ENCODE measurements at regions not wholly inside any gene's neighbourhood (a gene's known extent, or its start where the extent isn't known, plus 50 kb on each side); places are given as distances from the start of the nearest gene placed in this dataset.

DNA sequence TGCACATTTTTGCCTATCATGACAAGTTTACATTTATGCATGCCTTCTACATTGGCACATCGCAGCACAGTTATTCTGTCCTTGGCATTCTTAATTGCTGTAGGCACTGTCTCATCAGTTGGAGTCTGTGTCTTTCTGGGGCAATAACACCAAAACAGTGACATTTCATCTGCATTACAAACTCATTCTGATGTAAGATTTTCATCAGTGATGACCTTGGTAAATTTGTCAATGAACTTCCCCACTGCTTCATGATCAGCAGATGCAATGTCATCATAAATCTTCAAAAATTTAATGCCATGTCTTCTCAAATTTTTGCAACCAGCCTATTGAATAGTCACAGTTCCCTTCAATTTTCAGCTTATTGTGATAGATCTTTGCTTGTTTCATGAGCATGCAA, 85.5 kb downstream of the CAPZA3 start:
- CTCF ChIA-PET: no interaction called here
- H4K20me1 ChIP-seq (replicated peaks; ENCODE audit: control insufficient read depth, extremely low read depth, insufficient read depth, low read length): no peaks in the 10 kb centered on the region
- intact Hi-C loops (cut with micrococcal nuclease) (no loop called here), dilution Hi-C loops (cut with MboI; ENCODE audit: extremely low pct_ligation_motif_present, low sequenced_read_pairs) (no loop called here)
- H2AFZ ChIP-seq (ENCODE audit: low read depth, low read length): no peak overlapping the region
- no peak overlapping the region for H3K27ac ChIP-seq (ENCODE audit: insufficient read depth, low read depth, low read length)
- H3K9me1 ChIP-seq (replicated peaks; ENCODE audit: control insufficient read depth, extremely low read depth, insufficient read depth, low read length): no peaks in the 10 kb centered on the region
- no peaks in the 10 kb centered on the region for H3K79me2 ChIP-seq (ENCODE audit: control insufficient read depth, insufficient read depth, low read length)
- TF ChIP-seq, protein P1, sequence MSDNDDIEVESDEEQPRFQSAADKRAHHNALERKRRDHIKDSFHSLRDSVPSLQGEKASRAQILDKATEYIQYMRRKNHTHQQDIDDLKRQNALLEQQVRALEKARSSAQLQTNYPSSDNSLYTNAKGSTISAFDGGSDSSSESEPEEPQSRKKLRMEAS (IDR thresholded peaks at IDR 0.05; ENCODE audit: insufficient read depth, insufficient read length): no peak
- TF ChIP-seq GATA2 (IDR thresholded peaks at IDR 0.05; ENCODE audit: insufficient read depth, insufficient read length, low read depth, low read length): no peak
- no peak for TF ChIP-seq CTCF (IDR thresholded peaks at IDR 0.05; ENCODE audit: extremely low read depth in 1 of 2, insufficient read depth in 1 of 2, low read depth in 1 of 2, low read length in 2 of 2)
- TF ChIP-seq FOS (IDR thresholded peaks at IDR 0.05; ENCODE audit: borderline replicate concordance, insufficient read depth, low read length): no peak
- TF ChIP-seq EZH2 (IDR thresholded peaks at IDR 0.05; ENCODE audit: borderline replicate concordance, low read depth, low read length, severe bottlenecking): no peak
- no peak for TF ChIP-seq POLR2AphosphoS5 (IDR thresholded peaks at IDR 0.05; ENCODE audit: insufficient read depth, low read depth, low read length)
- TF ChIP-seq JUN (IDR thresholded peaks at IDR 0.05; ENCODE audit: borderline replicate concordance, insufficient read depth, insufficient read length, low read depth): no peak
- TF ChIP-seq POLR2A (IDR thresholded peaks at IDR 0.05; ENCODE audit: low read depth, low read length): no peak
- no peak for TF ChIP-seq MYC (IDR thresholded peaks at IDR 0.05; ENCODE audit: low read depth, low read length)
- no peak overlapping the region for H3K4me2 ChIP-seq (ENCODE audit: insufficient read depth, low read length)
- POLR2A ChIA-PET: no interaction called here
- no TSS peak for BruUV-seq (replicated peaks)
- H3K4me1 ChIP-seq (ENCODE audit: control insufficient read depth, extremely low read depth, insufficient read depth, low read length): no peaks in the 10 kb centered on the region
- FAIRE-seq (no peak), DNase-seq (ENCODE audit: low read depth, low spot score) (no peak)
- H3K4me3 ChIP-seq (replicated peaks in 1 of 3; ENCODE audit: insufficient read depth in 1 of 3, low read depth in 1 of 3, low read length in 3 of 3): no peak overlapping the region
- no peak overlapping the region for H3K9ac ChIP-seq (replicated peaks; ENCODE audit: extremely low read depth, insufficient read depth, low read length)
- no peaks in the 10 kb centered on the region for H3K27me3 ChIP-seq (ENCODE audit: control insufficient read depth in 2 of 2, insufficient read depth in 2 of 2, low read length in 2 of 2)
- no peaks in the 10 kb centered on the region for H3K36me3 ChIP-seq (ENCODE audit: control insufficient read depth in 2 of 2, extremely low read depth in 1 of 2, insufficient read depth in 2 of 2, low read length in 2 of 2)
- H3K9me3 ChIP-seq (replicated peaks; ENCODE audit: control insufficient read depth, insufficient read depth, low read length): no peaks in the 10 kb centered on the region
